B cell (primary cell): ENCODE measurements at regions not wholly inside any gene's neighbourhood (a gene's known extent, or its start where the extent isn't known, plus 50 kb on each side); places are given as distances from the start of the nearest gene placed in this dataset.

ENCODE experiments used
- ATAC-seq: fragments of 200-7000 bp; cut with Tn5 transposase; one replicate; pipeline ENCODE4 v1.10.0; 2021; ENCODE audit warnings: low read depth, mild to moderate bottlenecking, moderate number of reproducible peaks, moderate library complexity
- CTCF ChIA-PET: fragments of 350-600 bp; sonication (Branson Sonifier 250); formaldehyde crosslinking; loops from one replicate; lab custom pipeline; 2021; ENCODE audit warnings: antibody characterized with exemption, inconsistent platforms; lab: Charles Lee
- POLR2A ChIA-PET: fragments of 350-600 bp; sonication (Branson Sonifier 250); formaldehyde crosslinking; loops from one replicate; lab custom pipeline; 2021; ENCODE audit warnings: antibody characterized with exemption; lab: Charles Lee
- DNase-seq: peaks from one replicate; pipeline ENCODE4 v3.0.0; 2013
- H2AFZ ChIP-seq: 2 replicates; pipeline ENCODE4 v1.6.1; 2012; ENCODE audit warnings: mild to moderate bottlenecking, low read depth, low read length; ENCODE audit not compliant: insufficient read depth, poor library complexity, severe bottlenecking
- H3K27ac ChIP-seq, 2 donors: 1 replicate in 1 of 2; 2 replicates in 1 of 2; pipeline ENCODE4 v1.5.1; 2012 to 2013; ENCODE audit warnings: low read length in 2 of 2, mild to moderate bottlenecking in 2 of 2, moderate library complexity in 1 of 2
- H3K27me3 ChIP-seq, 4 experiments: fragments of 200-600 bp in 1 of 4; sonication (generic) in 1 of 4; replicated peaks in 1 of 4; 1 replicate in 2 of 4; 2 replicates in 2 of 4; pipeline versions ENCODE4 v1.6.1 to v1.7.0; 2013 to 2016; ENCODE audit warnings: low read length in 3 of 4, mild to moderate bottlenecking in 2 of 4, mixed read lengths in 1 of 4, moderate library complexity in 1 of 4; ENCODE audit not compliant: insufficient read depth in 4 of 4, control insufficient read depth in 3 of 4; ENCODE audit errors: control extremely low read depth in 1 of 4
- H3K36me3 ChIP-seq, 2 experiments: replicated peaks in 1 of 2; 1 replicate in 1 of 2; 2 replicates in 1 of 2; pipeline versions ENCODE4 v1.6.1 to v1.7.1; 2013; ENCODE audit warnings: low read length in 1 of 2; ENCODE audit not compliant: insufficient read depth in 2 of 2, control insufficient read depth in 1 of 2; ENCODE audit errors: control extremely low read depth in 1 of 2, extremely low read depth in 1 of 2
- H3K4me1 ChIP-seq, 2 donors: fragments of 200-600 bp in 1 of 2; sonication (generic) in 1 of 2; 1 replicate in 1 of 2; 2 replicates in 1 of 2; pipeline versions ENCODE4 v1.5.1 to v1.6.1; 2013 to 2017; ENCODE audit warnings: low read length in 2 of 2; ENCODE audit not compliant: control insufficient read depth in 2 of 2, insufficient read depth in 2 of 2
- H3K4me2 ChIP-seq: replicated peaks from 2 replicates; pipeline ENCODE3; 2012; ENCODE audit warnings: mild to moderate bottlenecking, low read depth, low read length; ENCODE audit not compliant: poor library complexity, severe bottlenecking
- H3K4me3 ChIP-seq, 5 experiments: fragments of 200-600 bp in 1 of 5; sonication (generic) in 1 of 5; 1 replicate in 3 of 5; 2 replicates in 2 of 5; pipeline versions ENCODE4 v1.5.1 to v1.7.0; 2011 to 2016; ENCODE audit warnings: low read length in 4 of 5, mild to moderate bottlenecking in 4 of 5, low read depth in 2 of 5, control low read depth in 1 of 5, moderate library complexity in 1 of 5; ENCODE audit not compliant: insufficient read depth in 1 of 5; ENCODE audit errors: control extremely low read depth in 1 of 5, extremely low read depth in 1 of 5
- H3K79me2 ChIP-seq: fragments of 200-600 bp; sonication (generic); one replicate; pipeline ENCODE4 v1.6.0; 2016; ENCODE audit warnings: low read length; ENCODE audit not compliant: control insufficient read depth, insufficient read depth
- H3K9ac ChIP-seq: fragments of 200-600 bp; sonication (generic); 2 replicates; pipeline ENCODE4 v1.6.1; 2017; ENCODE audit warnings: mild to moderate bottlenecking, low read length, moderate library complexity
- H3K9me3 ChIP-seq, 3 donors: one replicate each; pipeline versions ENCODE4 v1.6.1 to v1.7.1; 2013; ENCODE audit warnings: low read length in 2 of 3; ENCODE audit not compliant: control insufficient read depth in 2 of 3, insufficient read depth in 1 of 3; ENCODE audit errors: control extremely low read depth in 1 of 3
- H4K20me1 ChIP-seq: 2 replicates; pipeline ENCODE4 v1.6.0; 2012; ENCODE audit warnings: mild to moderate bottlenecking, low read length; ENCODE audit not compliant: insufficient read depth, control insufficient read depth, poor library complexity, severe bottlenecking
- H3K27ac Mint-ChIP-seq: one replicate; pipeline ENCODE4 v1.8.0; 2021; ENCODE audit warnings: mixed read lengths
- H3K27me3 Mint-ChIP-seq: one replicate; pipeline ENCODE4 v1.8.0; 2021; ENCODE audit warnings: mixed read lengths
- H3K4me1 Mint-ChIP-seq: one replicate; pipeline ENCODE4 v1.8.0; 2021; ENCODE audit warnings: mixed read lengths
- H3K4me3 Mint-ChIP-seq: one replicate; pipeline ENCODE4 v1.8.0; 2021; ENCODE audit warnings: mixed read lengths
- H3K9me3 Mint-ChIP-seq: one replicate; pipeline ENCODE4 v1.8.0; 2022; ENCODE audit warnings: mixed read lengths; ENCODE audit not compliant: insufficient read depth
- EZH2 ChIP-seq: IDR thresholded peaks from 2 replicates; pipeline ENCODE4 v1.6.1; 2012; ENCODE audit warnings: borderline replicate concordance, low read depth, mild to moderate bottlenecking, moderate library complexity, low read length; ENCODE audit not compliant: insufficient read depth, poor library complexity, severe bottlenecking
- WGBS: methylation state at CpG from one replicate; pipeline ENCODE4 v1.1.5; 2013; ENCODE audit warnings: missing lambda C conversion rate; ENCODE audit not compliant: insufficient coverage; 5-methylcytosine and 5-hydroxymethylcytosine counted together
- intact Hi-C: fragments of 100-400 bp; cut with micrococcal nuclease; formaldehyde crosslinking; loops from one replicate; pipeline ENCODE4 v1.10.0; 2022
- TF ChIP-seq, protein P1 (sequence below): fragments of 200-600 bp; IDR thresholded peaks from one replicate; pipeline ENCODE4 v1.8.0; 2022; ENCODE audit warnings: antibody characterized with exemption, mild to moderate bottlenecking

DNA sequence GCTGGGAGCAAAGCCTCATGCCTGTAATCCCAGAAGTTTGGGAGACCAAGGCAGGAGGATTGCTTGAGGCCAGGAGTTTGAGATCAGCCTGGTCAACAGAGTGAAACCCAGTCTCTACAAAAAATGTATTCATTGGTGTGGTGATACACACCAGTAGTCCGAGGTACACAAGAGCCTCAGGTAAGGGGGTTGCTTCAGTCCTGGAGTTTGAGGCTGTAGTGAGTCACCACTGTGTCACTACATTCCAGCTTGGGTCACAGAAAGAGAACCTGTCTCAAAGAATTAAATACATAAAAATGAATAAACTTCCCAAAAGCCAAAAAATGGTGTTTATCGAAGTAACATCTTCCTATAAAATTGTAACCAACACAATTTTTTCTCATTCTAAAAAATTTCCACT, 568.1 kb upstream of the LINC00305 start:
- TF ChIP-seq EZH2 = no peak
- TF ChIP-seq, protein P1, sequence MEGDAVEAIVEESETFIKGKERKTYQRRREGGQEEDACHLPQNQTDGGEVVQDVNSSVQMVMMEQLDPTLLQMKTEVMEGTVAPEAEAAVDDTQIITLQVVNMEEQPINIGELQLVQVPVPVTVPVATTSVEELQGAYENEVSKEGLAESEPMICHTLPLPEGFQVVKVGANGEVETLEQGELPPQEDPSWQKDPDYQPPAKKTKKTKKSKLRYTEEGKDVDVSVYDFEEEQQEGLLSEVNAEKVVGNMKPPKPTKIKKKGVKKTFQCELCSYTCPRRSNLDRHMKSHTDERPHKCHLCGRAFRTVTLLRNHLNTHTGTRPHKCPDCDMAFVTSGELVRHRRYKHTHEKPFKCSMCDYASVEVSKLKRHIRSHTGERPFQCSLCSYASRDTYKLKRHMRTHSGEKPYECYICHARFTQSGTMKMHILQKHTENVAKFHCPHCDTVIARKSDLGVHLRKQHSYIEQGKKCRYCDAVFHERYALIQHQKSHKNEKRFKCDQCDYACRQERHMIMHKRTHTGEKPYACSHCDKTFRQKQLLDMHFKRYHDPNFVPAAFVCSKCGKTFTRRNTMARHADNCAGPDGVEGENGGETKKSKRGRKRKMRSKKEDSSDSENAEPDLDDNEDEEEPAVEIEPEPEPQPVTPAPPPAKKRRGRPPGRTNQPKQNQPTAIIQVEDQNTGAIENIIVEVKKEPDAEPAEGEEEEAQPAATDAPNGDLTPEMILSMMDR = no peak
- no CpG with 5 or more reads among the region's 2 CpGs for WGBS
- H3K4me2 ChIP-seq = no peak overlapping the region
- intact Hi-C loops = no loop called here
- Mint-ChIP-seq H3K4me3 (no peak overlapping the region), H3K9me3 (no peaks in the 10 kb centered on the region), H3K27ac (no peak overlapping the region), H3K4me1 (peaks cover 24% of the 10 kb centered on the region), H3K27me3 (no peaks in the 10 kb centered on the region)
- H3K27me3 ChIP-seq = no peaks in the 10 kb centered on the region
- ATAC-seq (no peak), DNase-seq (no peak)
- H3K27ac ChIP-seq = no peak overlapping the region
- peaks cover 1 to 14% (median 6%) of the 10 kb centered on the region in 3 donors for H3K9me3 ChIP-seq
- no peak overlapping the region for H3K4me3 ChIP-seq
- peaks cover 18 to 20% of the 10 kb centered on the region in 2 donors for H3K4me1 ChIP-seq
- no peak overlapping the region for H2AFZ ChIP-seq
- H3K79me2 ChIP-seq = no peaks in the 10 kb centered on the region
- H3K36me3 ChIP-seq = no peaks in the 10 kb centered on the region
- ChIA-PET CTCF (no interaction called here), POLR2A (no interaction called here)
- H3K9ac ChIP-seq = no peak overlapping the region
- no peaks in the 10 kb centered on the region for H4K20me1 ChIP-seq

DNA sequence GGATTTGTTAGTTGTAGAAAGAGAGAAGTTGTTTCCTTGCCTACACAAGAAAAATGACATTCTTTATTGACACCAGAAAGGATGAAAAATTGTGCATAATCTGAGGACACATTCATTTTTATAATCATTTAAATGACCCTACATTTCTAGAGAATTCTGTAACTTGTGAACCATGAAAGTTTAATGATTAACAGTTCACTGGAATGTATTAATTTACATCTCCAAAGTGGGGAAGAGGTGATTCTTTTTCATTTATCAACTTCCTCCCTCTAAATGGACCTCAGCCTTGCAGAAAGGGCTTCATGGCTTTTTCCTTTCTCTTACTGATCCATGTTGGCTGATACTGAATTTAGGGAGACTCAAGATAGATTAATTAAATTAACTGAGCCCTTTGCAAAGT, 565.2 kb upstream of the LINC00305 start:
- ChIA-PET CTCF (no interaction called here), POLR2A (no interaction called here)
- H3K27me3 ChIP-seq = no peaks in the 10 kb centered on the region
- H3K9me3 ChIP-seq = peaks cover 0 to 14% (median 1%) of the 10 kb centered on the region in 3 donors
- H2AFZ ChIP-seq = no peak overlapping the region
- H3K9ac ChIP-seq = no peak overlapping the region
- DNase-seq = no peak
- no peaks in the 10 kb centered on the region for H4K20me1 ChIP-seq
- no peaks in the 10 kb centered on the region for H3K79me2 ChIP-seq
- peaks cover 18 to 20% of the 10 kb centered on the region in 2 donors for H3K4me1 ChIP-seq
- H3K4me3 ChIP-seq = peak overlapping the region in 1 of 5 experiments; percentile 37
- peak overlapping the region; percentile 21 for H3K4me3 Mint-ChIP-seq
- peaks cover 2% of the 10 kb centered on the region for H3K9me3 Mint-ChIP-seq
- no peak for TF ChIP-seq EZH2
- TF ChIP-seq, protein P1 = no peak
- peaks cover 24% of the 10 kb centered on the region for H3K4me1 Mint-ChIP-seq
- no peaks in the 10 kb centered on the region for H3K27me3 Mint-ChIP-seq
- H3K27ac Mint-ChIP-seq = no peak overlapping the region
- intact Hi-C loops = no loop called here
- peak overlapping the region; percentile 41 for H3K4me2 ChIP-seq
- H3K27ac ChIP-seq = no peak overlapping the region
- H3K36me3 ChIP-seq = no peaks in the 10 kb centered on the region
- no peak for ATAC-seq
